ENCODE measurements at regions not wholly inside any gene's neighbourhood (a gene's known extent, or its start where the extent isn't known, plus 50 kb on each side); places are given as distances from the start of the nearest gene placed in this dataset.
A peak's percentile ranks its signal among the peaks of the same experiment; 100 is the strongest.

GRCh38 chr13:51518827-51519226, 65.4 kb upstream of the WDFY2 start:
- DNase-seq = no peak

DNA sequence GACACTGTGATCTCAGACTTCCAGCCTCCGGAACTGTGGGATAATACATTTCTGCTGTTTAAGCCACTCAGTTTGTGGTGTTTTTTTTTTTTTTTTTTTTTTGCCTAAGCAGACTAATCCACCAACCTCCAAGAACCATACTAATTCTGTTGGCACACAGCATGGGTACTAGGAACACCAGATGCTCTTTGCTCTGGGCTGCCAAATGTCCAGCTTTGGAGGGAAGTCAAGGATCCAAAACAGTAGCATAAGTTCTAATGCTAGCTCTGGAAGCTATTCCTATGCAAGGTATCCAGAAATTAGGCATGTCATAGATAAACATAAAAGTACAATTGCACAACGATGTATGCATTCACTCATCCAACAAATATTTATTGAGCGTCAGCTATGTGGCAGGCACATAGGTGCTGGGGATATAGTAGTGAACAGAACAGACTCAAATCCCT, 64.5 kb upstream of the WDFY2 start:
- no peak for DNase-seq

- DNase-seq = peak; percentile 12
Measured at GRCh38 chr13:51520524-51520923, 63.7 kb upstream of the WDFY2 start.

DNA sequence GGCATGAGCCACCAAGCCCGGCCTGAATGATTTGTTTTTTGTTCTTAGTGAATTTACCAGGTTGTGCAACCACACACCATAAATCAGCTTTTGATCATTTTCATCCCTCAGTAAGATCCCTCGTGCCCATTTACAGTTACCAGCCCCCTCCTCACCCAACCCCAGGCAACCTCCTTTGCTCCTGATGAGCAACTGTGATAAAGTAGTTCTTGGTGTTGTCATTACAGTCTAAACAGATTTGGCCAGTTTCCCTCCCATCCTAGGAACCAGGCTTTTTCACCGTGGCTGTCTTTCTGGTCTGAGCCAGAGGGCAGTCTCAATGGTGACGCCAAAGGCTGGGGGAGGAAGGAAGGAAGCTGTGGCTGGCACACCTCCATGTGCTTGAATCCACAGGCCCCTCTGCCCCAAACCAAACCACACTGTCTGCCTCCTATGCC, 61.2 kb upstream of the WDFY2 start:
- no peak for DNase-seq

- no peak for DNase-seq
Measured at GRCh38 chr13:51524312-51524711, 60.0 kb upstream of the WDFY2 start.

DNA sequence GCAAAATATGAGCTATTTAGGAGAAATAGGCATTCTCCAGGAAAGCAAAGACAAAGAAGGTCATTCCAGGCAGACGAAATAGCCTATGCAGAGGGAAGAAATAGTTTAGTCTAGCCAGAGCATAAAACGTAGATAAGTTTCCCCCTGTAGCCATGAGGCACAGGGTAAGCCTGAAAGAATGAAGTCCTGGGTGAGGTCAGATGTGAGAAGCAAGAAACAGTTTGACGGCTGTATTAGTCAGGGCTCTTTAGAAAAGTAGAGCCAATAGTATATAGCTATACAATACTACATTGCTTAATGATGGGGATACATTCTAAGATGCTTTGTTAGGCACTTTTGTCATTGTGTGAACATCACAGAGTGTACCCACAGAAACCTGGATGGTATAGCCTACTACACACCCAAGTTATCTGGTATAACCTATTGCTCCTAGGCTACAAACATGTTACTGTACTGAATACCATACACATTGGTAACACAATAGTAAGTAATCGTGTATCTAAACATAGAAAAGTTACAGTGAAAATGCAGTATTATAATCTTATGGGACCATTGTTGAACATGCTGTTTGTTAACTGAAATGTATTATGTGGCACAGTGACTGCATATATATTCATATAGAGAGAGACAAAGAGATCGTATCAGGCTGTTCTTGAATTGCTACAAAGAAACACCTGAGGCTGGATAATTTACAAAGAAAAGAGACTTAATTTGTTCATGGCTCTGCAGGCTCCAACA, 59.3 kb upstream of the WDFY2 start:
- DNase-seq = no peak

DNA sequence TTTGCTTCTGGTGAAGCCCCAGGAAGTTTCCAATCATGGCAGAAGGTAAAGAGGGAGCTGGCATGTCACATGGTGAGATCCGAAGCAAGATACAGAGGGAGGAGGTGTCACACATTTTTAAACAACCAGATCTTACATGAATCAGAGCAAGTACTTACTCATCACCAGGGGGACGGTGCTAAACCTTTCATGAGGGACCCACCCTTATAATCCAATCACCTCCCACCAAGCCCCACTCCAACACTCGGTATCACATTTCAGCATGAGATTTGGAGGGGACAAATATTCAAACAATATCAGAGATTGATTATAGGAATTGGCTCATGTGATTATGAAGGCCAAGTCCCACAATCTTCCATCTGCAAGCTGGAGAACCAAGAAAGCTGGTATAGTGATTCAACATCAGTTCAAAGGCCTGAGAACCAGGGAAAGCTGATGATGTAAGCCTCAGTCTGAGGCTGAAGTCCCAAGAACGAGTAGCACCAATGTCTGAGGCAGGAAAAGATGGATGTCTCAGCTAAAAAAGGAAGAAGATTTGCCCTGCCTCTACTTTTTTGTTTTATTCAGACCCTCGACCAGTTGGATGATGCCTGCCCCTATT, 58.6 kb upstream of the WDFY2 start:
- DNase-seq = no peak

DNA sequence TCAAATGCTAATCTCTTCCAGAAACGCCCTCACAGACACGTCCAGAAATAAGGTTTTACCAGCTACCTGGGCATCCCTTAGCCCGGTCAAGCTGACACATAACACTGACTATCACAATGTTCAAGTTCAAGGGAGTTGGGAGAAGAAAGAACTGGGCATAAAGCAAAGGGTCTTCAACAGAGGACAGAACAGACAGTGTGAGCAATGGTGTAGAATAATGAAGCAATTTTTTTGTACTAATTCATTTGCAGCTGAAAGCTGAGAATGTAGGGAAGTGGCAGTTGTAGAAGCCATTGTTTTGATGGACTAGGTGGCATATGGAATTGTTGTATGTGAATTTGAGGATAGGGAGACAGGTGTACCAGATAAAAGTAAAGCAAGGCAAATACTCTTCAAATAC, 58.1 kb upstream of the WDFY2 start:
- no peak for DNase-seq

DNA sequence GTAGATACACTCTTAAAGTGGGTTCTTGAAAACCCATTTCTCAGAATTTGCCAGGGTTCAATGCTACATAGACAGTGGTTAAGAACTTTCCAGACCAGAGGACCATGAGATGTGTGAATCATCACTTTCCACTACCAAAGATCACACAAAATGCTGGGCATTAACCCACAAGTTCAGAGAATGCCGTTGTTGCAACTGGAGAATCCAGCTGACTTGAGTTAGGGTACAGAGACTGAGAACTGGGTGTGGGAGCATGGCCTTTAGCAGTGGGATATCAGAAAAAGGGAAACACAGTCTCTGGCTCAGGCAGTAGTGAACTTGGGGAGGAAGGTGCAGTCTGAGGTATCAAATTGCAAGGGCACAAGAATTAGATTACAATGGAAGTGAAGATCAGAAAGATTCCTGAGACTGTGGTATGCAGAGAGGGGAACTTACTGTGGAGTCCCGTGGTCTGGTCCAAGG, 51.5 kb upstream of the WDFY2 start:
- DNase-seq = no peak

DNA sequence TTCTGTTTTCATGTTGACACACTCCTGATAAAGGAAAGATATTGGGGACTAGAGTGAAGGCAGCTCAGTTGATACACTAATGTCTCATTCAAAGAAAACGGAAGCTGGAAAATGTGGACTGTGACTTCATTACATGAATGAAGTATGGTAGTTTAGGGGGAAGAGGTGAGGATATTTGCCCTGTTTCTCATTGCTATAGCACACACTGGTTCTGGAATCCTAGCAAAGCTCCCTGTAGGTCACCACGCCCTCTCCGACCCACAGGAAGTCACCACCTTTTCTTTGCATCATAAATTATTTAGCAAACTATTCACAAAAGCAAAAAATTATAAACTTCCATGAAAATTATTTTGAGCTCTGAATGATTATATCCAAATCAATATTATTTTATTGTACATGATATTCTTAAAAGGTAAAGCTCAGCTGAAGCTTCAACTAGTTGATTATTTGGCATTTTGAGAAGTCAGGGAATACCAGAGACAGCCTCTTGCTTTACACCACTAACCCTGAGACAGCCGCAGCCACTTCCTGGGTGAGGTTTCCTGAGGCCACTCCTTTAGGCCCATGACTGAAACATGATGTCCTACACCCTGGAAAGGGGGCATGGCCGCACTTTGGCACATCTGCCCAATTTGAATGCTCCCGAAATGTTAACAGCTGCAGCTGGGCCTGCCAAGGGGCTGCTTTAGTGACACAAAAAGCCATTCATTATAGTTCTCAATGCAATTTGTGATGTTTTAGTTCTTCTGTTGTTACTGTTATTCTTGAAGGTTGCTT, 50.0 kb upstream of the WDFY2 start:
- no peak for DNase-seq
